HG02798 (cell line): ENCODE measurements at regions not wholly inside any gene's neighbourhood (a gene's known extent, or its start where the extent isn't known, plus 50 kb on each side); places are given as distances from the start of the nearest gene placed in this dataset.

Experiments used
- ATAC-seq: cut with Tn5 transposase; IDR thresholded peaks from one replicate; pipeline ENCODE4 v1.9.1; 2021; ENCODE audit warnings: mild to moderate bottlenecking; ENCODE audit not compliant: unreplicated experiment, poor library complexity

- no peak for ATAC-seq
Measured at GRCh38 chr5:74304536-74304935, 336.0 kb downstream of the ENC1 start.

- no peak for ATAC-seq
Measured at GRCh38 chr5:74303578-74303977, 336.9 kb downstream of the ENC1 start.

- ATAC-seq: no peak
Measured at GRCh38 chr5:74301576-74301975, 339.0 kb downstream of the ENC1 start.

GRCh38 chr5:74300808-74301389, 339.6 kb downstream of the ENC1 start:
- ATAC-seq: no peak

- ATAC-seq: no peak
Measured at GRCh38 chr5:74299833-74300232, 340.7 kb downstream of the ENC1 start.

GRCh38 chr5:74296685-74297408, 343.7 kb downstream of the ENC1 start:
- ATAC-seq: no peak

GRCh38 chr5:74295676-74296075, 344.9 kb downstream of the ENC1 start:
- ATAC-seq: no peak

GRCh38 chr5:74295141-74295540, 345.4 kb downstream of the ENC1 start:
- no peak for ATAC-seq

- ATAC-seq: peak; percentile 64
Measured at GRCh38 chr5:74294231-74294705, 346.3 kb downstream of the ENC1 start.

- no peak for ATAC-seq
Measured at GRCh38 chr5:74293182-74293581, 347.3 kb downstream of the ENC1 start.

- no peak for ATAC-seq
Measured at GRCh38 chr5:74290634-74291241, 349.8 kb downstream of the ENC1 start.

- ATAC-seq: no peak
Measured at GRCh38 chr5:74289691-74290090, 350.8 kb downstream of the ENC1 start.

GRCh38 chr5:74289238-74289637, 351.3 kb downstream of the ENC1 start:
- ATAC-seq: no peak

GRCh38 chr5:74288448-74289108, 351.9 kb downstream of the ENC1 start:
- ATAC-seq: no peak

GRCh38 chr5:74288038-74288437, 352.5 kb downstream of the ENC1 start:
- no peak for ATAC-seq

GRCh38 chr5:74286734-74287695, 353.5 kb downstream of the ENC1 start:
- no peak for ATAC-seq

- ATAC-seq: no peak
Measured at GRCh38 chr5:74285675-74286280, 354.8 kb downstream of the ENC1 start.

GRCh38 chr5:74282490-74282889, 358.0 kb downstream of the ENC1 start:
- ATAC-seq: no peak

- ATAC-seq: no peak
Measured at GRCh38 chr5:74281166-74281565, 359.4 kb downstream of the ENC1 start.

GRCh38 chr5:74280306-74280705, 360.2 kb downstream of the ENC1 start:
- no peak for ATAC-seq
